ENCODE measurements at regions not wholly inside any gene's neighbourhood (a gene's known extent, or its start where the extent isn't known, plus 50 kb on each side); places are given as distances from the start of the nearest gene placed in this dataset.

DNA sequence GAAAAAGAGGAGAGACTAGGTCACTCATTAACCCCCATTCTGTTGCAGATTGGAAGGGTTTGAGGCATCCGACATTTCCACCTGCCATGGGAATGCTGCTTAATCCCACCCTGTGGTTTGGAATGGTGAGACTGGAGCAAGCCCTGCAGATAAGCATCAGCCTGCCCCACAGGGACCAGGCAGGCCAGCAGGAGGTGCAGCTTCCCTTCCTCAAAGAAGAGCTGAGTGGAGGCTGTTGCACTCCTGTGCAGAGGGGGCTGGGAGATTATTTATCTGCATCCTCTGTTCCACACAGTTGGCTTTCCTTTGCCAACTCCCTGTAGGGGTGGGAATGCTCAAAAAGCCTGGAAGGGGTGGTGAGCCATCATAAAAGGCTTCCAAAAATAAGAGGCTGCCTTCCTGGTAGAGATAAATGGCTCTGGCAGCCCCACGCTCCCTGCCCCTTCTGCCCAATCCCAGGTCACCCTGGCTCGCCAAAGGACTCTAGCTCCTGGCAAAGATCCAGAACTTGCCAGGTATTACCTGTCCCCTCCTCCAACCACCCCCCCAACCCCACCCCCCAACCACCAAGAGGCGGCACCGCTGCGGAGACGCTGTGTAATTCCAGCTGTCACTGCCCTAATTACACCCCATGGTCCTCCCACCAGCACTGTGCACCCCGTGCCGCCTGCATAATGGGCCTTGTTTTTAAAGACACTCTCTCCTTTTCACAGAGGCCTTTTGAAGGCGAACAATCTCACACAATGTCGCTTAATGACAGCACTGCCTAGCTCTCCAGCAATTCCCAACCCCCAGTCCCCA lies 83.0 kb upstream of the ZC3H12A start:
- Histone ChIP-seq H3K9me3 (ENCODE audit: control insufficient read depth, insufficient read depth, low read depth, low read length) (no peaks in the 10 kb centered on the region), H3K36me3 (ENCODE audit: control insufficient read depth, insufficient read depth, low read length) (no peaks in the 10 kb centered on the region), H3K4me1 (ENCODE audit: control insufficient read depth, insufficient read depth, low read length) (no peaks in the 10 kb centered on the region), H3K4me3 (ENCODE audit: low read depth in 2 of 2, low read length in 2 of 2) (no peak overlapping the region), H3K27me3 (ENCODE audit: control insufficient read depth, insufficient read depth, low read length) (peaks cover 2% of the 10 kb centered on the region; the same call in 1 of the 2 replicates), H3K27ac (ENCODE audit: low read length) (no peak overlapping the region)
- DNase-seq (ENCODE audit: low read depth, low spot score) = no peak
- in situ Hi-C loops (cut with HindIII; ENCODE audit: low pct_unique_long_range_greater_than_20kb, low sequenced_read_pairs) = no loop called here
- intact Hi-C loops (cut with micrococcal nuclease; ENCODE audit: unreplicated experiment) = no loop called here
- TF ChIP-seq TCF7L2 (IDR thresholded peaks at IDR 0.05; ENCODE audit: low read depth, low read length) = no peak
- TF ChIP-seq SIN3A (IDR thresholded peaks at IDR 0.05; ENCODE audit: borderline replicate concordance, insufficient read depth, low read depth, low read length) = no peak
- TF ChIP-seq, protein P1, sequence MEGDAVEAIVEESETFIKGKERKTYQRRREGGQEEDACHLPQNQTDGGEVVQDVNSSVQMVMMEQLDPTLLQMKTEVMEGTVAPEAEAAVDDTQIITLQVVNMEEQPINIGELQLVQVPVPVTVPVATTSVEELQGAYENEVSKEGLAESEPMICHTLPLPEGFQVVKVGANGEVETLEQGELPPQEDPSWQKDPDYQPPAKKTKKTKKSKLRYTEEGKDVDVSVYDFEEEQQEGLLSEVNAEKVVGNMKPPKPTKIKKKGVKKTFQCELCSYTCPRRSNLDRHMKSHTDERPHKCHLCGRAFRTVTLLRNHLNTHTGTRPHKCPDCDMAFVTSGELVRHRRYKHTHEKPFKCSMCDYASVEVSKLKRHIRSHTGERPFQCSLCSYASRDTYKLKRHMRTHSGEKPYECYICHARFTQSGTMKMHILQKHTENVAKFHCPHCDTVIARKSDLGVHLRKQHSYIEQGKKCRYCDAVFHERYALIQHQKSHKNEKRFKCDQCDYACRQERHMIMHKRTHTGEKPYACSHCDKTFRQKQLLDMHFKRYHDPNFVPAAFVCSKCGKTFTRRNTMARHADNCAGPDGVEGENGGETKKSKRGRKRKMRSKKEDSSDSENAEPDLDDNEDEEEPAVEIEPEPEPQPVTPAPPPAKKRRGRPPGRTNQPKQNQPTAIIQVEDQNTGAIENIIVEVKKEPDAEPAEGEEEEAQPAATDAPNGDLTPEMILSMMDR (IDR thresholded peaks at IDR 0.05) = no peak; the same call in 1 of the 2 replicates
- no peak for TF ChIP-seq POLR2AphosphoS5 (IDR thresholded peaks at IDR 0.05; ENCODE audit: low read depth, low read length)
- TF ChIP-seq, protein P2, sequence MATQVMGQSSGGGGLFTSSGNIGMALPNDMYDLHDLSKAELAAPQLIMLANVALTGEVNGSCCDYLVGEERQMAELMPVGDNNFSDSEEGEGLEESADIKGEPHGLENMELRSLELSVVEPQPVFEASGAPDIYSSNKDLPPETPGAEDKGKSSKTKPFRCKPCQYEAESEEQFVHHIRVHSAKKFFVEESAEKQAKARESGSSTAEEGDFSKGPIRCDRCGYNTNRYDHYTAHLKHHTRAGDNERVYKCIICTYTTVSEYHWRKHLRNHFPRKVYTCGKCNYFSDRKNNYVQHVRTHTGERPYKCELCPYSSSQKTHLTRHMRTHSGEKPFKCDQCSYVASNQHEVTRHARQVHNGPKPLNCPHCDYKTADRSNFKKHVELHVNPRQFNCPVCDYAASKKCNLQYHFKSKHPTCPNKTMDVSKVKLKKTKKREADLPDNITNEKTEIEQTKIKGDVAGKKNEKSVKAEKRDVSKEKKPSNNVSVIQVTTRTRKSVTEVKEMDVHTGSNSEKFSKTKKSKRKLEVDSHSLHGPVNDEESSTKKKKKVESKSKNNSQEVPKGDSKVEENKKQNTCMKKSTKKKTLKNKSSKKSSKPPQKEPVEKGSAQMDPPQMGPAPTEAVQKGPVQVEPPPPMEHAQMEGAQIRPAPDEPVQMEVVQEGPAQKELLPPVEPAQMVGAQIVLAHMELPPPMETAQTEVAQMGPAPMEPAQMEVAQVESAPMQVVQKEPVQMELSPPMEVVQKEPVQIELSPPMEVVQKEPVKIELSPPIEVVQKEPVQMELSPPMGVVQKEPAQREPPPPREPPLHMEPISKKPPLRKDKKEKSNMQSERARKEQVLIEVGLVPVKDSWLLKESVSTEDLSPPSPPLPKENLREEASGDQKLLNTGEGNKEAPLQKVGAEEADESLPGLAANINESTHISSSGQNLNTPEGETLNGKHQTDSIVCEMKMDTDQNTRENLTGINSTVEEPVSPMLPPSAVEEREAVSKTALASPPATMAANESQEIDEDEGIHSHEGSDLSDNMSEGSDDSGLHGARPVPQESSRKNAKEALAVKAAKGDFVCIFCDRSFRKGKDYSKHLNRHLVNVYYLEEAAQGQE (IDR thresholded peaks at IDR 0.05; ENCODE audit: insufficient read depth in 1 of 2, low read depth in 2 of 2, low read length in 1 of 2) = no peak
- POLR2A ChIA-PET = interaction anchor here (0.5 kb wide), 1 partner anchor 45 kb away, joined by 4 read pairs; no protein-coding TSS in a partner anchor
- CTCF ChIA-PET = interaction anchor here (0.5 kb wide), 1 partner anchor 90 kb away, joined by 5 read pairs; no protein-coding TSS in a partner anchor
- BruUV-seq (replicated peaks) = no TSS peak
- ATAC-seq = peak; percentile 68

DNA sequence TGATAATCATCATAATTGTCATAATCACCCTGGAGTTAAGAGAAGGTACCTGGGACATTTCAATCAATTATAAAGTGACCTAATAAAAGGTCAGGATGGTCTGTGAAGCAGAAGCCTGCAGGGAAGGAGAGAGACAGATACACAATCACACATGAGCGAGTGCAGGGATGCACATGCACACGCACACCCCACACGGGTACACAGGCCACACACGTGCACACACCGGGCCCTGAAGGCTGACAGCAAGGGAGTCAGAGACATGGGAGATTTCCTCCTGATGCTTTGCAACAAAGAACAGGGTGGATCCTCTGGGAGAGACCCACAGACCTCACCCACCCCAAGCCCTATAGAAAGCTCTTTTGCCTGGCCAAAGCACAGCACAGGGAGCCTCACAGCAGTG lies 82.3 kb upstream of the ZC3H12A start:
- Histone ChIP-seq H3K36me3 (ENCODE audit: control insufficient read depth, insufficient read depth, low read length) (no peaks in the 10 kb centered on the region), H3K9me3 (ENCODE audit: control insufficient read depth, insufficient read depth, low read depth, low read length) (no peaks in the 10 kb centered on the region), H3K27ac (ENCODE audit: low read length) (no peak overlapping the region), H3K4me1 (ENCODE audit: control insufficient read depth, insufficient read depth, low read length) (no peaks in the 10 kb centered on the region), H3K4me3 (ENCODE audit: low read depth in 2 of 2, low read length in 2 of 2) (no peak overlapping the region), H3K27me3 (ENCODE audit: control insufficient read depth, insufficient read depth, low read length) (peaks cover 2% of the 10 kb centered on the region; the same call in 1 of the 2 replicates)
- intact Hi-C loops (cut with micrococcal nuclease; ENCODE audit: unreplicated experiment) (no loop called here), in situ Hi-C loops (cut with HindIII; ENCODE audit: low pct_unique_long_range_greater_than_20kb, low sequenced_read_pairs) (no loop called here)
- TF ChIP-seq TCF7L2 (IDR thresholded peaks at IDR 0.05; ENCODE audit: low read depth, low read length) (no peak), POLR2AphosphoS5 (IDR thresholded peaks at IDR 0.05; ENCODE audit: low read depth, low read length) (no peak)
- TF ChIP-seq, protein P2 (IDR thresholded peaks at IDR 0.05; ENCODE audit: insufficient read depth in 1 of 2, low read depth in 2 of 2, low read length in 1 of 2) = no peak
- TF ChIP-seq, protein P1 (IDR thresholded peaks at IDR 0.05) = no peak
- no peak for DNase-seq (ENCODE audit: low read depth, low spot score)
- CTCF ChIA-PET = no interaction called here
- POLR2A ChIA-PET = no interaction called here
- ATAC-seq = no peak
- no TSS peak for BruUV-seq (replicated peaks)
